Spleen (tissue), 11 donors: ENCODE measurements at regions not wholly inside any gene's neighbourhood (a gene's known extent, or its start where the extent isn't known, plus 50 kb on each side); places are given as distances from the start of the nearest gene placed in this dataset.

Experiments used
- DNase-seq: peaks from one replicate; pipeline ENCODE4 v3.0.0-alpha.2; 2020
- H3K27ac ChIP-seq, 8 donors: fragments of 200-600 bp; sonication (generic) in 7 of 8; 1 replicate in 4 of 8; 2 replicates in 4 of 8; pipeline versions ENCODE4 v1.5.0 to v1.8.0; 2016 to 2021; ENCODE audit warnings: inconsistent platforms in 4 of 8, mild to moderate bottlenecking in 4 of 8, moderate library complexity in 1 of 8
- H3K27me3 ChIP-seq, 7 donors: fragments of 200-600 bp; sonication (generic) in 6 of 7; replicated peaks in 1 of 7; 1 replicate in 4 of 7; 2 replicates in 3 of 7; pipeline versions ENCODE4 v1.5.0 to v1.8.0; 2016 to 2021; ENCODE audit warnings: inconsistent platforms in 3 of 7, mild to moderate bottlenecking in 1 of 7
- H3K36me3 ChIP-seq, 6 donors: fragments of 200-600 bp; sonication (generic) in 5 of 6; 1 replicate in 4 of 6; 2 replicates in 2 of 6; pipeline versions ENCODE4 v1.5.0 to v1.8.0; 2016 to 2021; ENCODE audit warnings: inconsistent platforms in 2 of 6
- H3K4me1 ChIP-seq, 6 donors: fragments of 200-600 bp; sonication (generic) in 5 of 6; 1 replicate in 3 of 6; 2 replicates in 3 of 6; pipeline versions ENCODE4 v1.5.0 to v1.8.0; 2016 to 2021; ENCODE audit warnings: inconsistent platforms in 3 of 6
- H3K4me3 ChIP-seq, 8 donors: fragments of 200-600 bp; sonication (generic) in 7 of 8; 1 replicate in 4 of 8; 2 replicates in 4 of 8; pipeline versions ENCODE4 v1.5.0 to v1.8.0; 2016 to 2021; ENCODE audit warnings: inconsistent platforms in 4 of 8, mild to moderate bottlenecking in 4 of 8, moderate library complexity in 2 of 8
- H3K9me3 ChIP-seq, 8 donors: fragments of 200-600 bp; sonication (generic) in 7 of 8; 1 replicate in 4 of 8; 2 replicates in 4 of 8; pipeline versions ENCODE4 v1.5.0 to v1.8.0; 2016 to 2021; ENCODE audit warnings: inconsistent platforms in 4 of 8
- POLR2A ChIP-seq, 3 donors: fragments of 450-650 bp; IDR thresholded peaks; one replicate each; pipeline ENCODE4 v1.5.1; 2017; ENCODE audit warnings: antibody characterized with exemption in 3 of 3, mild to moderate bottlenecking in 1 of 3
- POLR2AphosphoS5 ChIP-seq, 3 donors: sonication (generic); formaldehyde crosslinking; IDR thresholded peaks; one replicate each; pipeline ENCODE4 v1.5.1; 2017; ENCODE audit warnings: antibody characterized with exemption in 3 of 3
- WGBS, 5 donors: extraction: QIAGEN DNeasy Blood & Tissue Kit in 3 of 5; methylation state at CpG; one replicate each; pipeline versions ENCODE4 v1.1.5 to v1.1.7; 2013 to 2018; 5-methylcytosine and 5-hydroxymethylcytosine counted together
- intact Hi-C: fragments of 100-400 bp; cut with DNase I; formaldehyde crosslinking; loops from one replicate; pipeline ENCODE4 v1.15.0; 2023; ENCODE audit warnings: low total_unique reads
- TF ChIP-seq, protein P1 (sequence below), 11 experiments: fragments of 200-600 bp in 7 of 11; fragments of 450-650 bp in 4 of 11; sonication (generic) in 4 of 11; IDR thresholded peaks in 8 of 11; conservative IDR thresholded peaks in 3 of 11; 1 replicate in 7 of 11; 2 replicates in 4 of 11; pipeline versions ENCODE4 v1.4.0 to v1.8.0; 2016 to 2021; ENCODE audit warnings: antibody characterized with exemption in 11 of 11, inconsistent platforms in 4 of 11, mild to moderate bottlenecking in 1 of 11
- donor health status: healthy with polysubstance abuse.
- donor health status: DM: no; HTN: no; CAD: no; lungs with moderate emphysema.
- donor health status: DM: no; HTN: no; CAD: no.
- donor health status: Bipolar disorder and iron deficiency.
- donor health status: healthy.
- donor health status: DM: no; HTN: no; CAD: no.
- donor health status: DM: yes; HTN: yes; CAD: no.

DNA sequence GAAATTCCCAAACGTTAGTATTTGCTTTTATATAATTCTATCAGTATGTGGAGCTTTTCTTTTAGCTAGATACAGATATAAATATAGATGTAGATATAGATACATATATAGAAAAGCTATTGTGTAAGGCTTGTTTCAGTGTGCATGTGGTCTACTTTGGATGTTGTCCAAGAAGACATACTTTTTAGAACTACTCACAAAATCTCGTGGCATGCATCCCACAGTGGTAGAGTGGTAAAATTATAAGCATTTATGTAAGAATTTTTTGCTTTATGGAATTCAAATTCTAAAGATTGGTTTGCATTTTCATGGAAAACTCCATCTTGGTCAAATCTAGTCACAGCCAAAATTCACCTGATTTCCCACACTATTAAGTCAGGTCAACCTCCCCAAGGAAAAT lies 880.4 kb downstream of the EFNB2 start:
- DNase-seq: no peak

DNA sequence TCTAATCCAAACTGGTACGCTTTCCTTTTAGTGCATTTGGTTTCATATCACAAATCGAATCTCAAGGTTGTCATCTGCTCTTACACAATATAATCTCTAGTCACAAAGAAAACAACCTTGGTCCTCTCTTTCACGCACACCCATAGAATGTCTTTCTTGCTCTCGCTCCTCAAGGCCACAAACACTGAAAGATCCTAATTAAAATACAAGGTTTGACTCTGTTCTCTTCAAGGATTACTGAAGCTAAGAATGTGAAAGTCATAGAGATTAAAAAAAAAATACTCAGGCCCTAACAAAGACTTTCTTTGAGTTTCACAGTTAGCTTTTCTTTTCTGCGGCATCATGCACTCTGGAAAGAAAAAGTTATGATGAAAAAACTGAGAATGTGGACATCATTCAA lies 891.5 kb downstream of the EFNB2 start:
- Histone ChIP-seq H3K4me3 (no peak overlapping the region), H3K9me3 (peaks cover 5 to 29% (median 18%) of the 10 kb centered on the region in 8 donors), H3K36me3 (no peaks in the 10 kb centered on the region), H3K27me3 (no peaks in the 10 kb centered on the region), H3K27ac (no peak overlapping the region), H3K4me1 (no peaks in the 10 kb centered on the region)
- intact Hi-C loops: no loop called here
- DNase-seq: no peak
- 79 to 90% (median 80%) methylated on average over 5 of the region's 5 CpGs for WGBS, 5 donors
- no peak for TF ChIP-seq POLR2A (IDR thresholded peaks at IDR 0.05)
- TF ChIP-seq, protein P1, sequence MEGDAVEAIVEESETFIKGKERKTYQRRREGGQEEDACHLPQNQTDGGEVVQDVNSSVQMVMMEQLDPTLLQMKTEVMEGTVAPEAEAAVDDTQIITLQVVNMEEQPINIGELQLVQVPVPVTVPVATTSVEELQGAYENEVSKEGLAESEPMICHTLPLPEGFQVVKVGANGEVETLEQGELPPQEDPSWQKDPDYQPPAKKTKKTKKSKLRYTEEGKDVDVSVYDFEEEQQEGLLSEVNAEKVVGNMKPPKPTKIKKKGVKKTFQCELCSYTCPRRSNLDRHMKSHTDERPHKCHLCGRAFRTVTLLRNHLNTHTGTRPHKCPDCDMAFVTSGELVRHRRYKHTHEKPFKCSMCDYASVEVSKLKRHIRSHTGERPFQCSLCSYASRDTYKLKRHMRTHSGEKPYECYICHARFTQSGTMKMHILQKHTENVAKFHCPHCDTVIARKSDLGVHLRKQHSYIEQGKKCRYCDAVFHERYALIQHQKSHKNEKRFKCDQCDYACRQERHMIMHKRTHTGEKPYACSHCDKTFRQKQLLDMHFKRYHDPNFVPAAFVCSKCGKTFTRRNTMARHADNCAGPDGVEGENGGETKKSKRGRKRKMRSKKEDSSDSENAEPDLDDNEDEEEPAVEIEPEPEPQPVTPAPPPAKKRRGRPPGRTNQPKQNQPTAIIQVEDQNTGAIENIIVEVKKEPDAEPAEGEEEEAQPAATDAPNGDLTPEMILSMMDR (IDR thresholded peaks at IDR 0.05 in 8 of 11, conservative IDR thresholded peaks at IDR 0.05 in 3 of 11): no peak
- TF ChIP-seq POLR2AphosphoS5 (IDR thresholded peaks at IDR 0.05): no peak

More for the DNA sequence above, 880.4 kb downstream of the EFNB2 start:
- no peaks in the 10 kb centered on the region for H3K27me3 ChIP-seq
- WGBS, 5 donors: 61 to 73% (median 64%) methylated on average over 2 of the region's 2 CpGs
- TF ChIP-seq, protein P1 (IDR thresholded peaks at IDR 0.05 in 8 of 11, conservative IDR thresholded peaks at IDR 0.05 in 3 of 11): no peak
- no peak for TF ChIP-seq POLR2A (IDR thresholded peaks at IDR 0.05)
- no peak for TF ChIP-seq POLR2AphosphoS5 (IDR thresholded peaks at IDR 0.05)
- intact Hi-C loops: no loop called here
- no peak overlapping the region for H3K27ac ChIP-seq
- H3K4me1 ChIP-seq: no peaks in the 10 kb centered on the region
- H3K4me3 ChIP-seq: no peak overlapping the region
- H3K9me3 ChIP-seq: peaks cover 0 to 16% (median 3%) of the 10 kb centered on the region in 8 donors
- H3K36me3 ChIP-seq: no peaks in the 10 kb centered on the region

DNA sequence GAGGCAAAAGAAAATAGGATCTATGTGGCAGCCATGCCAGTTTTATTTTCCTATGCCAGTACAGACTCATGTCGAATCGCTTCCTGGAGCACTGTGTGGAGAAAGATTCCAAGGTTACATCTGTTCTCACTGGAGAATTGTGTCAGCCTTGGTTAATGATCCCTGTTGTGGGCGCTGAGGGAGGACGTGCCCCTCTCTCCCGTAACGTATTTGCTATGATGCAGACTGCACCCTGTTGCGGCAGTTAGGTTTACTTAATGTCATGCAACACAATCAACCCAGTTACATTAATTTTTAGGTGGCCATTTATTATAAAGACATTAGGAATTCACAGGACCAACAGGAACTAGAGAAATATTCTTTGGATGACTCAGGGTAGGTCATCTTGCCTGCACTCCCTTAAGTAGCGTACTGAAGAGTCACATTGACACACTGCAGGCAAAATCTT lies 892.9 kb downstream of the EFNB2 start:
- Histone ChIP-seq H3K27ac (no peak overlapping the region), H3K4me1 (no peaks in the 10 kb centered on the region), H3K4me3 (no peak overlapping the region), H3K27me3 (no peaks in the 10 kb centered on the region), H3K9me3 (peaks cover 0 to 16% (median 5%) of the 10 kb centered on the region in 8 donors), H3K36me3 (no peaks in the 10 kb centered on the region)
- intact Hi-C loops: no loop called here
- 88 to 94% (median 91%) methylated on average over 8 of the region's 8 CpGs for WGBS, 5 donors
- TF ChIP-seq POLR2AphosphoS5 (IDR thresholded peaks at IDR 0.05): no peak
- no peak for DNase-seq

DNA sequence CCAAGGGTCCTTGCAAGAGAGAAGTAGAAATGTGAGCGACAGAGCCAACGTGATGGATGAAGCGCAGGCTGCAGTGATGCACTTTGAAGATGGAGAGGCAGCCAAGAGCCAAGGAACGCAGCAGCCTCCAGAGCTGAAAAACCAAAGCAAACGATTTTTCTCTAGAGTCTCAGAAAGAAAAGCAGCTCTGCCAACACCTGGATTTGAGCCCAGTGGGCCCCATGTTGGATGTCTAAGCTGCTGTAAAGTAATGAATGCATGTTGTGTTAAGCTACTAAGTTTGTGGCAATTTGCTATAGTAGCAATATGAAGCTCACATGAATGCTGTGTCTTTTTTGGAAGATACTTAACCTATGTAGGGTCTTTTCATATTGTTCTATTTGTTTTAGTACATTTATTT lies 894.3 kb downstream of the EFNB2 start:
- H3K9me3 ChIP-seq: peaks cover 0 to 10% (median 2%) of the 10 kb centered on the region in 8 donors
- H3K4me3 ChIP-seq: no peak overlapping the region
- H3K36me3 ChIP-seq: no peaks in the 10 kb centered on the region
- no peaks in the 10 kb centered on the region for H3K27me3 ChIP-seq
- no peak for DNase-seq
- WGBS, 5 donors: 77 to 84% (median 84%) methylated on average over 5 of the region's 5 CpGs
- intact Hi-C loops: no loop called here
- H3K4me1 ChIP-seq: no peaks in the 10 kb centered on the region
- TF ChIP-seq POLR2A (IDR thresholded peaks at IDR 0.05): no peak
- TF ChIP-seq, protein P1 (IDR thresholded peaks at IDR 0.05 in 8 of 11, conservative IDR thresholded peaks at IDR 0.05 in 3 of 11): no peak
- TF ChIP-seq POLR2AphosphoS5 (IDR thresholded peaks at IDR 0.05): no peak
- no peak overlapping the region for H3K27ac ChIP-seq

DNA sequence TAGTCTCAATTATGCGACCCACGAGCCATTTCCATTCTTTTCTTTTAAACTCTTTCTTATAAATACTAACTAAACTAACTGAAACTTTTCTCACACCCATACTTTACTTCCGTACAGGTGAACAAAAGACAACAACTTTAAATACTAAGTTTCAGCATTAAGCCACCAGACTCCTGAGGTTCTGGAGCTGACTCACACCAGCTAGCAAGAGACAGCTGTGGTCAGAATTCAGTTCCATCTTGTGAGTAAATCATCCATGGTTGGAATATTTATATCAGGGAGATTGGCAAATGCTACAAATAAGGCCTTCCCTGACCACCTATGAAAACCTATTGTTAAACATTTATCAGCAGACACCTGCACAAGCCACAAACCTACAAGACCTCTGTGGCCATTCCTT lies 897.0 kb downstream of the EFNB2 start:
- intact Hi-C loops: no loop called here
- WGBS, 5 donors: 77 to 96% (median 88%) methylated on average over 3 of the region's 3 CpGs
- Histone ChIP-seq H3K36me3 (no peaks in the 10 kb centered on the region), H3K4me3 (no peak overlapping the region), H3K9me3 (peaks cover 0 to 6% (median 0%) of the 10 kb centered on the region in 8 donors), H3K4me1 (no peaks in the 10 kb centered on the region), H3K27ac (no peak overlapping the region), H3K27me3 (no peaks in the 10 kb centered on the region)
- DNase-seq: no peak
- TF ChIP-seq POLR2A (IDR thresholded peaks at IDR 0.05) (no peak), POLR2AphosphoS5 (IDR thresholded peaks at IDR 0.05) (no peak)
- TF ChIP-seq, protein P1 (IDR thresholded peaks at IDR 0.05 in 8 of 11, conservative IDR thresholded peaks at IDR 0.05 in 3 of 11): no peak
